Esophagus squamous epithelium (tissue), 5 donors: ENCODE measurements at regions not wholly inside any gene's neighbourhood (a gene's known extent, or its start where the extent isn't known, plus 50 kb on each side); places are given as distances from the start of the nearest gene placed in this dataset.

Experiments
- DNase-seq: peaks from one replicate; lab custom pipeline; 2025; lab: John Stamatoyannopoulos, UW
- H3K27ac ChIP-seq, 4 donors: fragments of 200-600 bp; sonication (generic); one replicate each; pipeline ENCODE4 v1.5.1; 2016 to 2019; ENCODE audit warnings: mild to moderate bottlenecking in 1 of 4
- H3K27me3 ChIP-seq, 4 donors: fragments of 200-600 bp; sonication (generic); 1 replicate in 3 of 4; 2 replicates in 1 of 4; pipeline versions ENCODE4 v1.5.1 to v1.6.0; 2017 to 2021; ENCODE audit warnings: antibody characterized with exemption in 1 of 4
- H3K36me3 ChIP-seq, 3 donors: fragments of 200-600 bp; sonication (generic); one replicate each; pipeline ENCODE4 v1.5.1; 2016 to 2019
- H3K4me1 ChIP-seq, 3 donors: fragments of 200-600 bp; sonication (generic); one replicate each; pipeline ENCODE4 v1.5.1; 2017 to 2019
- H3K4me3 ChIP-seq, 4 donors: fragments of 200-600 bp; sonication (generic); 1 replicate in 3 of 4; 2 replicates in 1 of 4; pipeline ENCODE4 v1.5.1; 2016 to 2019; ENCODE audit warnings: mild to moderate bottlenecking in 2 of 4, moderate library complexity in 1 of 4
- H3K9me3 ChIP-seq, 3 donors: fragments of 200-600 bp; sonication (generic); one replicate each; pipeline ENCODE4 v1.5.1; 2016 to 2019
- CTCF ChIP-seq, 6 experiments: fragments of 450-650 bp in 4 of 6; fragments of 200-600 bp in 2 of 6; sonication (generic) in 2 of 6; IDR thresholded peaks; one replicate each; pipeline ENCODE4 v1.5.1; 2016 to 2019; ENCODE audit warnings: antibody characterized with exemption in 6 of 6, mild to moderate bottlenecking in 4 of 6, moderate library complexity in 4 of 6
- POLR2A ChIP-seq, 4 donors: fragments of 450-650 bp; IDR thresholded peaks; one replicate each; pipeline ENCODE4 v1.6.1; 2017; ENCODE audit warnings: antibody characterized with exemption in 4 of 4, mild to moderate bottlenecking in 4 of 4, moderate library complexity in 3 of 4
- WGBS, 2 donors: methylation state at CpG; one replicate each; pipeline ENCODE4 v1.1.5; 2018; 5-methylcytosine and 5-hydroxymethylcytosine counted together
- intact Hi-C: fragments of 100-400 bp; cut with DNase I; formaldehyde crosslinking; loops from one replicate; pipeline ENCODE4 v1.15.0; 2022
- donor health status: DM: yes; HTN: yes; CAD: no.

- DNase-seq, result no peak
- no peaks in the 10 kb centered on the region for H3K9me3 ChIP-seq
- no peaks in the 10 kb centered on the region for H3K36me3 ChIP-seq
- no peak overlapping the region for H3K27ac ChIP-seq
- TF ChIP-seq POLR2A (IDR thresholded peaks at IDR 0.05), result no peak
- TF ChIP-seq CTCF (IDR thresholded peaks at IDR 0.05), result no peak
- no peak overlapping the region for H3K4me3 ChIP-seq
- 63 to 73% methylated on average over 5 of the region's 5 CpGs for WGBS, 2 donors
- peaks cover 5 to 49% (median 17%) of the 10 kb centered on the region in 3 donors for H3K4me1 ChIP-seq
- intact Hi-C loops, result loop anchor here (10.0 kb wide), 1 partner anchor 88 kb away; the partner anchor contains the start of gene ARHGAP29
- H3K27me3 ChIP-seq, result no peaks in the 10 kb centered on the region
Observed at GRCh38 chr1:94322696-94323095, 85.3 kb upstream of the ARHGAP29 start.

GRCh38 chr1:94321662-94322061, 84.3 kb upstream of the ARHGAP29 start:
- intact Hi-C loops, result loop anchor here (10.0 kb wide), 1 partner anchor 87 kb away; the partner anchor contains the start of gene ARHGAP29
- 46 to 64% methylated on average over 3 of the region's 3 CpGs for WGBS, 2 donors

GRCh38 chr1:94319319-94320102, 82.1 kb upstream of the ARHGAP29 start:
- H3K4me1 ChIP-seq, result peaks cover 0 to 18% (median 0%) of the 10 kb centered on the region in 3 donors
- peak overlapping the region in 3 of 4 donors; percentile 3 to 36 (median 5) for H3K27ac ChIP-seq
- H3K9me3 ChIP-seq, result no peaks in the 10 kb centered on the region
- no peak for DNase-seq
- TF ChIP-seq CTCF (IDR thresholded peaks at IDR 0.05), result no peak
- TF ChIP-seq POLR2A (IDR thresholded peaks at IDR 0.05), result no peak
- no peak overlapping the region for H3K4me3 ChIP-seq
- no peaks in the 10 kb centered on the region for H3K27me3 ChIP-seq
- H3K36me3 ChIP-seq, result no peaks in the 10 kb centered on the region
- intact Hi-C loops, result loop anchor here (10.0 kb wide), 1 partner anchor 85 kb away; the partner anchor contains the start of gene ARHGAP29
- WGBS, 2 donors, result 69 to 73% methylated on average over 8 of the region's 8 CpGs

More at GRCh38 chr1:94321662-94322061, 84.3 kb upstream of the ARHGAP29 start:
- DNase-seq, result no peak
- Histone ChIP-seq H3K27me3 (no peaks in the 10 kb centered on the region), H3K4me3 (no peak overlapping the region), H3K9me3 (no peaks in the 10 kb centered on the region), H3K4me1 (peaks cover 0 to 39% (median 8%) of the 10 kb centered on the region in 3 donors), H3K36me3 (no peaks in the 10 kb centered on the region), H3K27ac (no peak overlapping the region)
- no peak for TF ChIP-seq POLR2A (IDR thresholded peaks at IDR 0.05)
- TF ChIP-seq CTCF (IDR thresholded peaks at IDR 0.05), result no peak

- H3K27me3 ChIP-seq, result no peaks in the 10 kb centered on the region
- intact Hi-C loops, result no loop called here
- TF ChIP-seq POLR2A (IDR thresholded peaks at IDR 0.05) (no peak), CTCF (IDR thresholded peaks at IDR 0.05) (no peak)
- WGBS, 2 donors, result 81 to 100% methylated on average over 6 of the region's 6 CpGs
- DNase-seq, result no peak
- H3K36me3 ChIP-seq, result no peaks in the 10 kb centered on the region
- no peak overlapping the region for H3K4me3 ChIP-seq
- H3K4me1 ChIP-seq, result peaks cover 0 to 15% (median 0%) of the 10 kb centered on the region in 3 donors
- no peak overlapping the region for H3K27ac ChIP-seq
- no peaks in the 10 kb centered on the region for H3K9me3 ChIP-seq
Observed at GRCh38 chr1:94318505-94319030, 81.2 kb upstream of the ARHGAP29 start.

- Histone ChIP-seq H3K4me3 (no peak overlapping the region), H3K9me3 (no peaks in the 10 kb centered on the region), H3K36me3 (no peaks in the 10 kb centered on the region), H3K27ac (no peak overlapping the region), H3K4me1 (peaks cover 0 to 14% (median 0%) of the 10 kb centered on the region in 3 donors), H3K27me3 (no peaks in the 10 kb centered on the region)
- TF ChIP-seq POLR2A (IDR thresholded peaks at IDR 0.05), result no peak
- TF ChIP-seq CTCF (IDR thresholded peaks at IDR 0.05), result no peak
- DNase-seq, result no peak
- 89 to 92% methylated on average over 1 of the region's 1 CpG for WGBS, 2 donors
- intact Hi-C loops, result no loop called here
Observed at GRCh38 chr1:94317790-94318188, 80.4 kb upstream of the ARHGAP29 start.
